Hepatocyte (in vitro differentiated cells): ENCODE measurements at regions not wholly inside any gene's neighbourhood (a gene's known extent, or its start where the extent isn't known, plus 50 kb on each side); places are given as distances from the start of the nearest gene placed in this dataset.

ENCODE experiments used
- CTCF ChIP-seq: fragments of 200-600 bp; sonication (generic); IDR thresholded peaks from 2 replicates; pipeline ENCODE4 v1.5.1; 2016; ENCODE audit warnings: antibody characterized with exemption, mild to moderate bottlenecking; ENCODE audit not compliant: poor library complexity
- EZH2 ChIP-seq: fragments of 200-600 bp; sonication (generic); IDR thresholded peaks from 2 replicates; pipeline ENCODE4 v1.6.1; 2016; ENCODE audit warnings: antibody characterized with exemption, mild to moderate bottlenecking, borderline replicate concordance

GRCh38 chr1:54461731-54462596 lies 55.8 kb upstream of the SSBP3 start:
- TF ChIP-seq CTCF (no peak), EZH2 (no peak)
